ENCODE measurements at regions not wholly inside any gene's neighbourhood (a gene's known extent, or its start where the extent isn't known, plus 50 kb on each side); places are given as distances from the start of the nearest gene placed in this dataset.

GRCh38 chr4:116839826-116840225 lies 245.6 kb downstream of the TRAM1L1 start:
- peaks cover 0 to 4% (median 2%) of the 10 kb centered on the region in 7 donors for H3K9me3 Mint-ChIP-seq
- no peak overlapping the region for H3K4me3 ChIP-seq (replicated peaks in 1 of 3; ENCODE audit: low read depth in 2 of 3, low read length in 3 of 3)
- H3K79me2 ChIP-seq (ENCODE audit: insufficient read depth, low read length), result no peaks in the 10 kb centered on the region
- no peak overlapping the region for H3K9ac ChIP-seq (ENCODE audit: insufficient read depth, low read length, poor library complexity, severe bottlenecking)
- H3K9me3 ChIP-seq (replicated peaks in 1 of 2; ENCODE audit: control insufficient read depth in 1 of 2, insufficient read depth in 1 of 2, low read length in 2 of 2), result no peaks in the 10 kb centered on the region
- H3K36me3 Mint-ChIP-seq, result no peaks in the 10 kb centered on the region
- no peaks in the 10 kb centered on the region for H3K4me1 ChIP-seq (ENCODE audit: control insufficient read depth in 1 of 2, insufficient read depth in 2 of 2, low read length in 2 of 2)
- H3K27me3 Mint-ChIP-seq (ENCODE audit: low read depth in 3 of 3), result no peaks in the 10 kb centered on the region
- no peaks in the 10 kb centered on the region for H3K36me3 ChIP-seq (replicated peaks in 1 of 2; ENCODE audit: control insufficient read depth in 1 of 2, insufficient read depth in 2 of 2, low read length in 2 of 2)
- H3K4me3 Mint-ChIP-seq, result no peak overlapping the region
- intact Hi-C loops (cut with micrococcal nuclease), result no loop called here
- no peaks in the 10 kb centered on the region for H3K4me1 Mint-ChIP-seq
- WGBS (ENCODE audit: insufficient coverage), result 100% methylated on average over 3 of the region's 5 CpGs
- DNase-seq, result no peak
- no peak overlapping the region for H3K27ac ChIP-seq (ENCODE audit: low read depth in 1 of 2, low read length in 2 of 2)
- H4K20me1 ChIP-seq (ENCODE audit: insufficient read depth, low read length), result no peaks in the 10 kb centered on the region
- H3K27ac Mint-ChIP-seq, result no peak overlapping the region
- no peak overlapping the region for H2AFZ ChIP-seq (ENCODE audit: insufficient read depth, low read depth, low read length, poor library complexity, severe bottlenecking)
- no peak overlapping the region for H3K4me2 ChIP-seq (replicated peaks; ENCODE audit: extremely low read depth, low read length, poor library complexity, severe bottlenecking)
- TF ChIP-seq CTCF (IDR thresholded peaks at IDR 0.05), result no peak
- H3K27me3 ChIP-seq (ENCODE audit: control insufficient read depth in 2 of 2, insufficient read depth in 2 of 2, low read length in 2 of 2), result no peaks in the 10 kb centered on the region

- Mint-ChIP-seq H3K27ac (no peak overlapping the region), H3K36me3 (no peaks in the 10 kb centered on the region), H3K27me3 (ENCODE audit: low read depth in 3 of 3) (no peaks in the 10 kb centered on the region), H3K9me3 (peaks cover 0 to 6% (median 2%) of the 10 kb centered on the region in 7 donors), H3K4me3 (no peak overlapping the region), H3K4me1 (no peaks in the 10 kb centered on the region)
- no peak overlapping the region for H3K4me3 ChIP-seq (replicated peaks in 1 of 3; ENCODE audit: low read depth in 2 of 3, low read length in 3 of 3)
- H3K27ac ChIP-seq (ENCODE audit: low read depth in 1 of 2, low read length in 2 of 2), result no peak overlapping the region
- no peak overlapping the region for H2AFZ ChIP-seq (ENCODE audit: insufficient read depth, low read depth, low read length, poor library complexity, severe bottlenecking)
- DNase-seq, result no peak
- no peaks in the 10 kb centered on the region for H3K79me2 ChIP-seq (ENCODE audit: insufficient read depth, low read length)
- intact Hi-C loops (cut with micrococcal nuclease), result no loop called here
- no peak overlapping the region for H3K9ac ChIP-seq (ENCODE audit: insufficient read depth, low read length, poor library complexity, severe bottlenecking)
- H3K9me3 ChIP-seq (replicated peaks in 1 of 2; ENCODE audit: control insufficient read depth in 1 of 2, insufficient read depth in 1 of 2, low read length in 2 of 2), result no peaks in the 10 kb centered on the region
- no peaks in the 10 kb centered on the region for H3K36me3 ChIP-seq (replicated peaks in 1 of 2; ENCODE audit: control insufficient read depth in 1 of 2, insufficient read depth in 2 of 2, low read length in 2 of 2)
- H4K20me1 ChIP-seq (ENCODE audit: insufficient read depth, low read length), result no peaks in the 10 kb centered on the region
- H3K4me2 ChIP-seq (replicated peaks; ENCODE audit: extremely low read depth, low read length, poor library complexity, severe bottlenecking), result no peak overlapping the region
- TF ChIP-seq CTCF (IDR thresholded peaks at IDR 0.05), result no peak
- no CpG with 5 or more reads among the region's 4 CpGs for WGBS (ENCODE audit: insufficient coverage)
- no peaks in the 10 kb centered on the region for H3K27me3 ChIP-seq (ENCODE audit: control insufficient read depth in 2 of 2, insufficient read depth in 2 of 2, low read length in 2 of 2)
- no peaks in the 10 kb centered on the region for H3K4me1 ChIP-seq (ENCODE audit: control insufficient read depth in 1 of 2, insufficient read depth in 2 of 2, low read length in 2 of 2)
These were observed 246.8 kb downstream of the TRAM1L1 start for GRCh38 chr4:116838609-116839008.

Measured in CD14-positive monocyte (primary cell).